ENCODE measurements at regions not wholly inside any gene's neighbourhood (a gene's known extent, or its start where the extent isn't known, plus 50 kb on each side); places are given as distances from the start of the nearest gene placed in this dataset.

DNA sequence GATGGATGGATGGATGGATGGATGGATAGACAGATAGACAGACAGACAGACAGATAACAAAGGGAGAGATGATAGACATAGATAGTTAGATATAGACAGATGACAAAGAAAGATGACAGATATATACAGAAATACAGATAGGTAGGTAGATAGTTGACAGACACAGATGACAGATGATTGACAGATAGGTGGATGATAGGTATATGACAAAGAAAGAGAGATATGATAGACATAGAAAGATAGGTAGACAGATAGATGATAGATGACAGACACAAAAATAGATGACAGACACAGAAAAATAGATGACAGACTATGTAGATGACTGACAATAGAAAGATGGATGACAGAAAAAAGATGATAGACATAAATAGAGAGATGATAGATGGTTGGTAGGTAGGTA is 200.0 kb upstream of the TAS2R1 start:
- no peak overlapping the region for H2BK120ac ChIP-seq (ENCODE audit: low read depth, low read length)
- ChIA-PET POLR2A (ENCODE audit: unreplicated experiment) (no interaction called here), CTCF (no interaction called here)
- no peaks in the 10 kb centered on the region for H4K20me1 ChIP-seq (ENCODE audit: insufficient read depth, low read length)
- no peaks in the 10 kb centered on the region for H3K79me1 ChIP-seq (ENCODE audit: low read depth in 1 of 2, low read length in 2 of 2)
- no peaks in the 10 kb centered on the region for H3K27me3 ChIP-seq (ENCODE audit: control insufficient read depth, insufficient read depth, low read length)
- H3K36me3 ChIP-seq (ENCODE audit: control insufficient read depth, insufficient read depth, low read length): no peaks in the 10 kb centered on the region
- H2BK5ac ChIP-seq (ENCODE audit: low read depth, low read length, poor library complexity, severe bottlenecking): no peak overlapping the region
- no TSS peak for BruUV-seq (replicated peaks)
- TF ChIP-seq, protein P1, sequence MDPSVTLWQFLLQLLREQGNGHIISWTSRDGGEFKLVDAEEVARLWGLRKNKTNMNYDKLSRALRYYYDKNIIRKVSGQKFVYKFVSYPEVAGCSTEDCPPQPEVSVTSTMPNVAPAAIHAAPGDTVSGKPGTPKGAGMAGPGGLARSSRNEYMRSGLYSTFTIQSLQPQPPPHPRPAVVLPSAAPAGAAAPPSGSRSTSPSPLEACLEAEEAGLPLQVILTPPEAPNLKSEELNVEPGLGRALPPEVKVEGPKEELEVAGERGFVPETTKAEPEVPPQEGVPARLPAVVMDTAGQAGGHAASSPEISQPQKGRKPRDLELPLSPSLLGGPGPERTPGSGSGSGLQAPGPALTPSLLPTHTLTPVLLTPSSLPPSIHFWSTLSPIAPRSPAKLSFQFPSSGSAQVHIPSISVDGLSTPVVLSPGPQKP (IDR thresholded peaks at IDR 0.05; ENCODE audit: borderline replicate concordance, low read depth, low read length): no peak
- TF ChIP-seq BHLHE40 (IDR thresholded peaks at IDR 0.05; ENCODE audit: low read depth, low read length) (no peak), CHD1 (IDR thresholded peaks at IDR 0.05; ENCODE audit: low read depth, low read length) (no peak), RFX5 (IDR thresholded peaks at IDR 0.05; ENCODE audit: low read depth, low read length) (no peak), MXI1 (IDR thresholded peaks at IDR 0.05; ENCODE audit: borderline replicate concordance, low read depth, low read length) (no peak), MAZ (IDR thresholded peaks at IDR 0.05; ENCODE audit: borderline replicate concordance, low read depth, low read length) (no peak), RAD21 (IDR thresholded peaks at IDR 0.05; ENCODE audit: low read length) (no peak), NFE2L2 (IDR thresholded peaks at IDR 0.05; ENCODE audit: low read depth, low read length) (no peak), RCOR1 (IDR thresholded peaks at IDR 0.05; ENCODE audit: insufficient replicate concordance, low read length) (no peak), POLR2A (IDR thresholded peaks at IDR 0.05; ENCODE audit: low read depth, low read length) (no peak), SMC3 (IDR thresholded peaks at IDR 0.05; ENCODE audit: low read depth, low read length) (no peak), CEBPB (IDR thresholded peaks at IDR 0.05; ENCODE audit: low read depth, low read length) (no peak), MAFK (IDR thresholded peaks at IDR 0.05; ENCODE audit: low read depth, low read length) (no peak), FOS (IDR thresholded peaks at IDR 0.05; ENCODE audit: low read depth, low read length) (no peak)
- TF ChIP-seq, protein P2, sequence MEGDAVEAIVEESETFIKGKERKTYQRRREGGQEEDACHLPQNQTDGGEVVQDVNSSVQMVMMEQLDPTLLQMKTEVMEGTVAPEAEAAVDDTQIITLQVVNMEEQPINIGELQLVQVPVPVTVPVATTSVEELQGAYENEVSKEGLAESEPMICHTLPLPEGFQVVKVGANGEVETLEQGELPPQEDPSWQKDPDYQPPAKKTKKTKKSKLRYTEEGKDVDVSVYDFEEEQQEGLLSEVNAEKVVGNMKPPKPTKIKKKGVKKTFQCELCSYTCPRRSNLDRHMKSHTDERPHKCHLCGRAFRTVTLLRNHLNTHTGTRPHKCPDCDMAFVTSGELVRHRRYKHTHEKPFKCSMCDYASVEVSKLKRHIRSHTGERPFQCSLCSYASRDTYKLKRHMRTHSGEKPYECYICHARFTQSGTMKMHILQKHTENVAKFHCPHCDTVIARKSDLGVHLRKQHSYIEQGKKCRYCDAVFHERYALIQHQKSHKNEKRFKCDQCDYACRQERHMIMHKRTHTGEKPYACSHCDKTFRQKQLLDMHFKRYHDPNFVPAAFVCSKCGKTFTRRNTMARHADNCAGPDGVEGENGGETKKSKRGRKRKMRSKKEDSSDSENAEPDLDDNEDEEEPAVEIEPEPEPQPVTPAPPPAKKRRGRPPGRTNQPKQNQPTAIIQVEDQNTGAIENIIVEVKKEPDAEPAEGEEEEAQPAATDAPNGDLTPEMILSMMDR (conservative IDR thresholded peaks at IDR 0.05; ENCODE audit: low read depth, low read length): no peak
- TF ChIP-seq, protein P3, sequence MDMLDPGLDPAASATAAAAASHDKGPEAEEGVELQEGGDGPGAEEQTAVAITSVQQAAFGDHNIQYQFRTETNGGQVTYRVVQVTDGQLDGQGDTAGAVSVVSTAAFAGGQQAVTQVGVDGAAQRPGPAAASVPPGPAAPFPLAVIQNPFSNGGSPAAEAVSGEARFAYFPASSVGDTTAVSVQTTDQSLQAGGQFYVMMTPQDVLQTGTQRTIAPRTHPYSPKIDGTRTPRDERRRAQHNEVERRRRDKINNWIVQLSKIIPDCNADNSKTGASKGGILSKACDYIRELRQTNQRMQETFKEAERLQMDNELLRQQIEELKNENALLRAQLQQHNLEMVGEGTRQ (IDR thresholded peaks at IDR 0.05; ENCODE audit: low read depth, low read length): no peak
- H2AK9ac ChIP-seq (replicated peaks; ENCODE audit: low read depth, low read length, poor library complexity): no peak overlapping the region
- no peak overlapping the region for H3K4me2 ChIP-seq (ENCODE audit: low read depth, low read length)
- H2AK5ac ChIP-seq (ENCODE audit: low read depth, low read length): no peak overlapping the region
- H3K27ac ChIP-seq (ENCODE audit: insufficient read depth, low read length): no peak overlapping the region
- H3K56ac ChIP-seq (ENCODE audit: extremely low read depth, insufficient read depth, low read length): no peak overlapping the region
- H3K18ac ChIP-seq (ENCODE audit: low read depth, low read length): no peak overlapping the region
- no peak overlapping the region for H2BK15ac ChIP-seq (ENCODE audit: low read depth, low read length)
- H3K9ac ChIP-seq (ENCODE audit: low read depth, low read length): no peak overlapping the region
- H3K4me3 ChIP-seq (ENCODE audit: insufficient read depth, low read depth, low read length): no peak overlapping the region
- no peaks in the 10 kb centered on the region; the same call in 1 of the 2 replicates for H3K4me1 ChIP-seq (ENCODE audit: control insufficient read depth, insufficient read depth, low read length)
- in situ Hi-C loops (cut with MboI; ENCODE audit: low sequenced_read_pairs) (no loop called here), intact Hi-C loops (cut with micrococcal nuclease) (no loop called here), dilution Hi-C loops (cut with HindIII; ENCODE audit: low sequenced_read_pairs, unreplicated experiment) (no loop called here)
- no peak overlapping the region for H3K14ac ChIP-seq (replicated peaks; ENCODE audit: low read depth, low read length)
- H3K9me1 ChIP-seq (ENCODE audit: insufficient read depth, low read length): no peaks in the 10 kb centered on the region
- H4K5ac ChIP-seq (ENCODE audit: low read depth, low read length): no peak overlapping the region
- no peak overlapping the region for H2AFZ ChIP-seq (replicated peaks; ENCODE audit: low read length, poor library complexity)
- no peaks in the 10 kb centered on the region for H3K9me3 ChIP-seq (ENCODE audit: control insufficient read depth, insufficient read depth, low read length)
- no peak overlapping the region for H2BK20ac ChIP-seq (ENCODE audit: low read depth, low read length)
- H4K91ac ChIP-seq (ENCODE audit: insufficient read depth, low read depth, low read length): no peak overlapping the region
- H3K23ac ChIP-seq (ENCODE audit: low read depth, low read length): no peak overlapping the region
- H4K8ac ChIP-seq (ENCODE audit: low read depth in 2 of 2, low read length in 2 of 2): no peak overlapping the region
- DNase-seq (no peak), ATAC-seq (ENCODE audit: low read depth) (no peak)
- no peak overlapping the region for H3K4ac ChIP-seq (ENCODE audit: low read depth, low read length)

Measured in IMR-90 (cell line).